H9 (cell line): ENCODE measurements at regions not wholly inside any gene's neighbourhood (a gene's known extent, or its start where the extent isn't known, plus 50 kb on each side); places are given as distances from the start of the nearest gene placed in this dataset.

Experiments
- DNase-seq: peaks from one replicate; pipeline ENCODE4 v3.0.0-alpha.2; 2017
- H2AFZ ChIP-seq: one replicate; pipeline ENCODE4 v1.6.1; 2013; ENCODE audit warnings: mild to moderate bottlenecking, low read length, control low read depth, moderate library complexity
- H2AK5ac ChIP-seq: 2 replicates; pipeline ENCODE4 v1.6.1; 2013; ENCODE audit warnings: low read length, control low read depth, mixed read lengths; ENCODE audit not compliant: insufficient read length
- H2BK120ac ChIP-seq: one replicate; pipeline ENCODE4 v1.6.1; 2013; ENCODE audit warnings: low read depth, mild to moderate bottlenecking, low read length, control low read depth, inconsistent platforms; ENCODE audit not compliant: poor library complexity, severe bottlenecking
- H2BK12ac ChIP-seq: 2 replicates; pipeline ENCODE4 v1.6.1; 2013; ENCODE audit warnings: low read length, control low read depth, mixed read lengths, low read depth; ENCODE audit not compliant: insufficient read length
- H2BK15ac ChIP-seq: 2 replicates; pipeline ENCODE4 v1.6.1; 2013; ENCODE audit warnings: low read depth, low read length, control low read depth
- H2BK20ac ChIP-seq: one replicate; pipeline ENCODE4 v1.6.1; 2013; ENCODE audit warnings: low read depth, mild to moderate bottlenecking, low read length, control low read depth, inconsistent platforms; ENCODE audit not compliant: poor library complexity, severe bottlenecking
- H2BK5ac ChIP-seq: 2 replicates; pipeline ENCODE4 v1.6.1; 2013; ENCODE audit warnings: low read length, control low read depth, mixed read lengths; ENCODE audit not compliant: insufficient read length
- H3K14ac ChIP-seq: 2 replicates; pipeline ENCODE4 v1.6.1; 2013; ENCODE audit warnings: low read length, control low read depth; ENCODE audit not compliant: insufficient read depth
- H3K18ac ChIP-seq: 2 replicates; pipeline ENCODE4 v1.6.1; 2013; ENCODE audit warnings: low read depth, mild to moderate bottlenecking, mixed read lengths, low read length, control low read depth; ENCODE audit not compliant: insufficient read length
- H3K23ac ChIP-seq: 2 replicates; pipeline ENCODE4 v1.6.1; 2013; ENCODE audit warnings: low read length, control low read depth, mixed read lengths, low read depth; ENCODE audit not compliant: insufficient read length
- H3K23me2 ChIP-seq: 2 replicates; pipeline ENCODE4 v1.6.1; 2013; ENCODE audit warnings: low read depth, mild to moderate bottlenecking, mixed read lengths, low read length, control low read depth; ENCODE audit not compliant: insufficient read length, poor library complexity, severe bottlenecking
- H3K27ac ChIP-seq: 2 replicates; pipeline ENCODE4 v1.5.1; 2013; ENCODE audit warnings: low read length, control low read depth, mixed read lengths, low read depth; ENCODE audit not compliant: insufficient read length
- H3K27me3 ChIP-seq: 2 replicates; pipeline ENCODE4 v1.6.1; 2013; ENCODE audit warnings: low read length, control low read depth, inconsistent platforms; ENCODE audit not compliant: insufficient read depth
- H3K4ac ChIP-seq: 2 replicates; pipeline ENCODE4 v1.6.1; 2013; ENCODE audit warnings: low read depth, mild to moderate bottlenecking, control low read depth, inconsistent platforms, low read length, moderate library complexity
- H3K4me1 ChIP-seq: 2 replicates; pipeline ENCODE4 v1.6.1; 2013; ENCODE audit warnings: low read length, control low read depth, inconsistent platforms; ENCODE audit not compliant: insufficient read depth
- H3K4me2 ChIP-seq: 2 replicates; pipeline ENCODE4 v1.6.1; 2013; ENCODE audit warnings: low read length, control low read depth, mixed read lengths; ENCODE audit not compliant: insufficient read length, insufficient read depth
- H3K56ac ChIP-seq: 2 replicates; pipeline ENCODE4 v1.6.1; 2013; ENCODE audit warnings: low read depth, mild to moderate bottlenecking, mixed read lengths, low read length, control low read depth; ENCODE audit not compliant: insufficient read length
- H3K79me1 ChIP-seq: 2 replicates; pipeline ENCODE4 v1.6.1; 2013; ENCODE audit warnings: low read depth, mild to moderate bottlenecking, moderate library complexity, low read length, control low read depth, inconsistent platforms; ENCODE audit not compliant: insufficient read depth, poor library complexity, severe bottlenecking
- H3K79me2 ChIP-seq: 2 replicates; pipeline ENCODE4 v1.6.1; 2013; ENCODE audit warnings: low read length, control low read depth, inconsistent platforms; ENCODE audit not compliant: insufficient read depth
- H3K9ac ChIP-seq: 2 replicates; pipeline ENCODE4 v1.6.1; 2013; ENCODE audit warnings: low read length, control low read depth, mixed read lengths; ENCODE audit not compliant: insufficient read length; ENCODE audit errors: extremely low read depth
- H3K9me3 ChIP-seq: one replicate; pipeline ENCODE4 v1.6.1; 2013; ENCODE audit warnings: low read depth, low read length, inconsistent platforms; ENCODE audit not compliant: control insufficient read depth
- H3T11ph ChIP-seq: one replicate; pipeline ENCODE4 v1.6.1; 2013; ENCODE audit warnings: mild to moderate bottlenecking, low read length, control low read depth, inconsistent platforms
- H4K20me1 ChIP-seq: one replicate; pipeline ENCODE4 v1.6.1; 2013; ENCODE audit not compliant: control insufficient read depth, insufficient read length, insufficient read depth
- H4K5ac ChIP-seq: 2 replicates; pipeline ENCODE4 v1.6.1; 2013; ENCODE audit warnings: low read depth, mild to moderate bottlenecking, mixed read lengths, low read length, control low read depth; ENCODE audit not compliant: insufficient read length
- H4K8ac ChIP-seq: replicated peaks from 2 replicates; pipeline ENCODE4 v1.6.1; 2013; ENCODE audit warnings: low read length, control low read depth, mixed read lengths, low read depth; ENCODE audit not compliant: insufficient read length
- H4K91ac ChIP-seq: 2 replicates; pipeline ENCODE4 v1.6.1; 2013; ENCODE audit warnings: low read depth, mild to moderate bottlenecking, moderate library complexity, mixed read lengths, low read length, control low read depth; ENCODE audit not compliant: insufficient read length
- H3K27ac Mint-ChIP-seq, 3 experiments: 2 replicates in 2 of 3; 3 replicates in 1 of 3; pipeline ENCODE4 v1.8.0; 2020 to 2021; ENCODE audit warnings: mixed read lengths in 3 of 3, mild to moderate bottlenecking in 1 of 3, moderate library complexity in 1 of 3
- H3K27me3 Mint-ChIP-seq: 2 replicates; pipeline ENCODE4 v1.8.0; 2021; ENCODE audit warnings: low read depth, mild to moderate bottlenecking, moderate library complexity, mixed read lengths
- H3K36me3 Mint-ChIP-seq, 3 experiments: 2 replicates in 2 of 3; 3 replicates in 1 of 3; pipeline ENCODE4 v1.8.0; 2020 to 2021; ENCODE audit warnings: low read depth in 3 of 3, mixed read lengths in 3 of 3; ENCODE audit not compliant: insufficient read depth in 1 of 3
- H3K4me1 Mint-ChIP-seq, 2 experiments: 2 replicates each; pipeline ENCODE4 v1.8.0; 2020; ENCODE audit warnings: mixed read lengths in 2 of 2
- H3K4me3 Mint-ChIP-seq, 2 experiments: 2 replicates in 1 of 2; 3 replicates in 1 of 2; pipeline ENCODE4 v1.8.0; 2020 to 2021; ENCODE audit warnings: mild to moderate bottlenecking in 2 of 2, mixed read lengths in 2 of 2, moderate library complexity in 1 of 2
- H3K9me3 Mint-ChIP-seq, 2 experiments: 2 replicates in 1 of 2; 3 replicates in 1 of 2; pipeline ENCODE4 v1.8.0; 2020; ENCODE audit warnings: mild to moderate bottlenecking in 2 of 2, mixed read lengths in 2 of 2, moderate library complexity in 1 of 2
- TF ChIP-seq, protein P1 (sequence below): fragments of 200-600 bp; sonication (generic); conservative IDR thresholded peaks from 3 replicates; pipeline ENCODE4 v1.8.0; 2021; ENCODE audit warnings: antibody characterized with exemption, mild to moderate bottlenecking

DNA sequence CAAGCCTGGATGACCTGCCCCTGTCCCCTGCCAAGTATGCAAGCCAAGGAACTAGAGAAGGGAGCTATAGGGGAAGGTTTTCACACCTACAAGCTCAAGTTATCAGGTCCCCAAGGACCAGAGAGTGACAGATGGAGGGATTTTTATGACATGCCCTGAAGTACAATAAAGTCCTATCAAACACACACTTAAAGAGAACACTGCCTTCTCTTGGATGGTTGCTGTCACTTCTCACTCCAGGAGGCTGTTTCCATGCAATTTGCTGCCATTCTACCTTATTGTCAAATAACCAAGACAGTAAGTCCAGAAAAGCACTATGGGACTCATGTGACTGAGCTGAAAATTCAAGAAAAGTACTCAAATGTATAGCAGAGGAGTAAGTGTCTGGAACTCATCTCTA is 76.6 kb upstream of the DDX18 start:
- Histone ChIP-seq H3T11ph (no peak overlapping the region), H3K23ac (no peak overlapping the region), H4K91ac (no peak overlapping the region), H2BK15ac (no peak overlapping the region), H4K8ac (no peak overlapping the region), H2BK20ac (no peak overlapping the region), H3K14ac (no peak overlapping the region), H3K56ac (no peak overlapping the region), H3K9ac (no peak overlapping the region), H2AK5ac (no peak overlapping the region), H3K79me2 (no peaks in the 10 kb centered on the region; the same call in 1 of the 2 replicates), H3K9me3 (no peaks in the 10 kb centered on the region), H2BK12ac (no peak overlapping the region), H3K4me2 (no peak overlapping the region), H2BK5ac (no peak overlapping the region), H3K18ac (no peak overlapping the region), H3K27me3 (no peaks in the 10 kb centered on the region), H3K27ac (no peak overlapping the region), H4K5ac (no peak overlapping the region), H3K79me1 (no peaks in the 10 kb centered on the region), H3K23me2 (no peaks in the 10 kb centered on the region), H4K20me1 (no peaks in the 10 kb centered on the region), H3K4me1 (no peaks in the 10 kb centered on the region), H2AFZ (no peak overlapping the region), H3K4ac (no peak overlapping the region), H2BK120ac (no peak overlapping the region)
- no peak for DNase-seq
- no peaks in the 10 kb centered on the region for H3K4me1 Mint-ChIP-seq
- H3K27ac Mint-ChIP-seq = no peak overlapping the region
- peaks cover 6% of the 10 kb centered on the region for H3K27me3 Mint-ChIP-seq
- H3K36me3 Mint-ChIP-seq = no peaks in the 10 kb centered on the region
- no peaks in the 10 kb centered on the region for H3K9me3 Mint-ChIP-seq
- TF ChIP-seq, protein P1, sequence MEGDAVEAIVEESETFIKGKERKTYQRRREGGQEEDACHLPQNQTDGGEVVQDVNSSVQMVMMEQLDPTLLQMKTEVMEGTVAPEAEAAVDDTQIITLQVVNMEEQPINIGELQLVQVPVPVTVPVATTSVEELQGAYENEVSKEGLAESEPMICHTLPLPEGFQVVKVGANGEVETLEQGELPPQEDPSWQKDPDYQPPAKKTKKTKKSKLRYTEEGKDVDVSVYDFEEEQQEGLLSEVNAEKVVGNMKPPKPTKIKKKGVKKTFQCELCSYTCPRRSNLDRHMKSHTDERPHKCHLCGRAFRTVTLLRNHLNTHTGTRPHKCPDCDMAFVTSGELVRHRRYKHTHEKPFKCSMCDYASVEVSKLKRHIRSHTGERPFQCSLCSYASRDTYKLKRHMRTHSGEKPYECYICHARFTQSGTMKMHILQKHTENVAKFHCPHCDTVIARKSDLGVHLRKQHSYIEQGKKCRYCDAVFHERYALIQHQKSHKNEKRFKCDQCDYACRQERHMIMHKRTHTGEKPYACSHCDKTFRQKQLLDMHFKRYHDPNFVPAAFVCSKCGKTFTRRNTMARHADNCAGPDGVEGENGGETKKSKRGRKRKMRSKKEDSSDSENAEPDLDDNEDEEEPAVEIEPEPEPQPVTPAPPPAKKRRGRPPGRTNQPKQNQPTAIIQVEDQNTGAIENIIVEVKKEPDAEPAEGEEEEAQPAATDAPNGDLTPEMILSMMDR = no peak
- no peak overlapping the region for H3K4me3 Mint-ChIP-seq
